ENCODE measurements at regions not wholly inside any gene's neighbourhood (a gene's known extent, or its start where the extent isn't known, plus 50 kb on each side); places are given as distances from the start of the nearest gene placed in this dataset.

DNA sequence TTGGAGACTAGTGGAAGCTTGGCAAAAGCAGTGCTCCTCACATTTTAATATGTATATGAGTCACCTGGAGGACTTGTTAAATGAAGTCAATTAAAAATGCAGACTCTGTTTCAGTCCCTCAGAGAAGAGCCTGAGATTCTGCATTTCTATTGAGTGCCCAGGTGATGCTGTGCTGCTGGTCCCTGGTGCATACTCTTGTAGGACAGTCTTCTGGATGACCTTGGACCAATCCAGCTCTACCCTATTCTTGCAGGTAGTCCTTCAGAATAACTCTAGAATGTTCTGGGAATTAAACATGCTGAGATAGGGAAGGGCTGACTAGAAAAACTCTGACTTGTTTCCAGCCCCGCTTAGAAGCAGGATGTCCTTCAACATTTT, 115.9 kb downstream of the CASP12 start:
- in situ Hi-C loops (cut with HindIII; ENCODE audit: low sequenced_read_pairs) = no loop called here
- no peak overlapping the region for H3K4me3 ChIP-seq (ENCODE audit: low read depth, low read length)
- TF ChIP-seq, protein P1, sequence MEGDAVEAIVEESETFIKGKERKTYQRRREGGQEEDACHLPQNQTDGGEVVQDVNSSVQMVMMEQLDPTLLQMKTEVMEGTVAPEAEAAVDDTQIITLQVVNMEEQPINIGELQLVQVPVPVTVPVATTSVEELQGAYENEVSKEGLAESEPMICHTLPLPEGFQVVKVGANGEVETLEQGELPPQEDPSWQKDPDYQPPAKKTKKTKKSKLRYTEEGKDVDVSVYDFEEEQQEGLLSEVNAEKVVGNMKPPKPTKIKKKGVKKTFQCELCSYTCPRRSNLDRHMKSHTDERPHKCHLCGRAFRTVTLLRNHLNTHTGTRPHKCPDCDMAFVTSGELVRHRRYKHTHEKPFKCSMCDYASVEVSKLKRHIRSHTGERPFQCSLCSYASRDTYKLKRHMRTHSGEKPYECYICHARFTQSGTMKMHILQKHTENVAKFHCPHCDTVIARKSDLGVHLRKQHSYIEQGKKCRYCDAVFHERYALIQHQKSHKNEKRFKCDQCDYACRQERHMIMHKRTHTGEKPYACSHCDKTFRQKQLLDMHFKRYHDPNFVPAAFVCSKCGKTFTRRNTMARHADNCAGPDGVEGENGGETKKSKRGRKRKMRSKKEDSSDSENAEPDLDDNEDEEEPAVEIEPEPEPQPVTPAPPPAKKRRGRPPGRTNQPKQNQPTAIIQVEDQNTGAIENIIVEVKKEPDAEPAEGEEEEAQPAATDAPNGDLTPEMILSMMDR (IDR thresholded peaks at IDR 0.05; ENCODE audit: low read depth, low read length, missing control alignments) = no peak
- DNase-seq (ENCODE audit: low read depth) = no peak

DNA sequence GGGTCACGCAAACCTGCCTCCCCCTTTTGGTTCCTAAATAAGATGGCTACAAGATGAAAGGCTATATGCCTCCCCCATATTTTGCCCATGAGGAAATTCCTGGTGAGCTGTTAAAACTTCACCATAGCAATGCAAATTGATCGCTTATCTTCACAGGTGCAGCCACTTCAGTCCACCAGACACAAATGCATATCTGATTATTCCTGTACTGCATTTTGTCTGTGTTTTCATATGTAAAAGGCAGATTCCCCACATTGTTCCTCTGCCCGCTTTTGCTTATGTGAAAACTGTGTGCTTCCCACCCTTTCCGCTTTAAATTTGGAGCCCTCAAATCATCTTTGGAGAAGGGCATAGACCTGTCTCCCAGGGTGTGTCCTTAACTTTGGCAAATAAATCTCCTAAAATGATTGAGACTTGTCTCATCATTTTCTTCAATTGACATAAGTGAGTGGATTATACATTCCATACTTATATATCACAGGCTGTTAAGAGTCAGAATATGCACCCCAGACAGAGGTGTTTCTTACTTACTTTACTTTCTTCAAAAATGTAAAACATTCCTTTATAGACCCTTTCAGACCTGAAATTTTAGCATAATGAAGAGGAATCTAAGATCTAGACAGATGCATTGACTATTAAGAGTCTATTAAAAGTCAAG, 116.4 kb downstream of the CASP12 start:
- no peak for DNase-seq (ENCODE audit: low read depth)
- in situ Hi-C loops (cut with HindIII; ENCODE audit: low sequenced_read_pairs) = no loop called here
- no peak overlapping the region for H3K4me3 ChIP-seq (ENCODE audit: low read depth, low read length)
- TF ChIP-seq, protein P1 (IDR thresholded peaks at IDR 0.05; ENCODE audit: low read depth, low read length, missing control alignments) = no peak

DNA sequence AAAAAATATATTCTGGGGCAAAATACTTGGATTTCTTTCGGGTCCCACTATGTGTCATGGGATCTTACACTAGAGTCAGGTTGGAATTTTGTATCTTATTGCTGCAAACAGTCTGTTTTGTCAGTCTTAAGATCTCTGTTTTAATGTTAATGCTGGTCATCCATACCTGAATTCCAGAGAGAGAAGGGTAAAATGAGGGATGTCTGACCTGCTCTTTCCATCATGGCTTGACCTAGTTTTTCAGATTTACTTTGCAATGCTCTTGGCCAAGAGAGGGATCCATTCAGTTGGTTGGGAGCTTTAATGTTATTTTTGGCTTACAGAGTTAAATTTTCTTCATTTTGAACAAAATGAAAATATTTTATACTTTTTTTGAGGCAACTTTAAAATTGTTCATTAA, 117.2 kb downstream of the CASP12 start:
- in situ Hi-C loops (cut with HindIII; ENCODE audit: low sequenced_read_pairs) = no loop called here
- DNase-seq (ENCODE audit: low read depth) = no peak
- no peak overlapping the region for H3K4me3 ChIP-seq (ENCODE audit: low read depth, low read length)
- TF ChIP-seq, protein P1 (IDR thresholded peaks at IDR 0.05; ENCODE audit: low read depth, low read length, missing control alignments) = no peak

DNA sequence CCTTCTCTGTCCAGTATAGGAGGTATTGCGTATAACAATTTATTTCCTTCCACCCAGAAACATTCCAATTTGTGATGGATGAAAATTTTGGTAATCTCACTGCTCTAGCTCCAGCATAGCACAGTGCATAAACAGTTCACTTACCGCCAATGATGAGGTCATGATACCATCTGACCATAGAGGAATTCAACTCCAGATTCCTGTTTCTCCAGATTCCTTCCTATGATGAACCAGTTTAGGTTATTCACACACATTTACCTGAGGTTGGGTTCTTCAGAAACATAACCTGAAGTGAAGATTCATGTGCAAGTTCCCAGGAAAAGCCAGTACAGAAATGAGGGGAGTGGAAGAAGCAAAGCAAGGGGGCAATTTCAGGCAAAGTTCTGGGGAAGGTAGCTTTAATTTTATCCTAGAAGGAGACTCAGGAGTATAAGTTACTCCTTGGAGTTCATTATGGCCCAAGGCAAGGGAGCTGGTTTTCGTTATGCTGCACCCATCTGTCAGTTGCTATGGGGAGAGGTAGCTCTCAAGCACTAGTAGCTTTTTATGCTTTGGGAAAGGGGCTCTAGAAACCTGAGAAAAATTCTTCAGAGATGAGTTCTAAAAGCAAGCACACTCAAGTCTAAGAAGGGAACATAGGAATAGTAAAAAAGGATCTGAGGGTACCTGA, 121.6 kb downstream of the CASP12 start:
- in situ Hi-C loops (cut with HindIII; ENCODE audit: low sequenced_read_pairs) = no loop called here

DNA sequence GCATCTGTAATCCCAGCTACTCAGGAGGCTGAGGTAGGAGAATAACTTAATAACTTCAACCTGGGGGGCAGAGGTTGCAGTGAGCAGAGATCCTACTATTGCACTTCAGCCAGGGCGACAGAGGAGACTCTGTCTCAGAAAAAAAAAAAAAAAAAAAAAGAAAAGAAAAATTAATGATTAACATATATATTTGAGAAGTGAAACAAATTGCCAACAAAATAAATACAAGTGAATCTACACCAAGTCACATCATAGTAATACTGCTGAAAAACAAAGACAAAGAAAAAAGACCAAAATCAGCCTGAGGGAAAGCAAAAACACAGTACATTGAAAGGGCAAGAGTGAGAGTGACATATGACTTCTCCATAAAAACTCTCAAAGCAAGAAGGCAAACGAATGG, 123.7 kb downstream of the CASP12 start:
- in situ Hi-C loops (cut with HindIII; ENCODE audit: low sequenced_read_pairs) = no loop called here
- H3K4me3 ChIP-seq (ENCODE audit: low read depth, low read length) = no peak overlapping the region

More for the DNA sequence above, 121.6 kb downstream of the CASP12 start:
- no peak for DNase-seq (ENCODE audit: low read depth)
- no peak overlapping the region for H3K4me3 ChIP-seq (ENCODE audit: low read depth, low read length)
- TF ChIP-seq, protein P1 (IDR thresholded peaks at IDR 0.05; ENCODE audit: low read depth, low read length, missing control alignments) = no peak

DNA sequence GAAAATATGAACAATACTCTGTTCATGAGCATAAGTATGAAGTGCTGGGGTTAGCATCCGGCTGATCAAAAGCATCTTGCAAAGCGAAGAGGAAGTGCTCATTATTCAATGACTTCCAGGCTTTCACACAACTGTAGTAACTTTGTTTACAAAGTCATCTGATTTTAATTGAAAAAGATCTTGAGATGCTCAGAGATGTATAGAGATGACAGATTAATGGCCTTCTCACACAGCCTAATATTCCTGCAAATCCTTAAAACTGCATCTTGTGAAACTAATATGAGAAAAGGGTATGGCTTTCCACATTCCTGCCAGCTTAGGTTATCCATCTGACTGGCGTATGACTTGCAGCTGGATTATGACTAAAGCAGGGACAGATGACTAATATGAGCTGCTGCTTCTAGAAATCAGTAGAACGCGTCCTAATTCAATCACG, 125.4 kb downstream of the CASP12 start:
- peak; percentile 27 for DNase-seq (ENCODE audit: low read depth)
- TF ChIP-seq, protein P1 (IDR thresholded peaks at IDR 0.05; ENCODE audit: low read depth, low read length, missing control alignments) = no peak
- in situ Hi-C loops (cut with HindIII; ENCODE audit: low sequenced_read_pairs) = no loop called here
- no peak overlapping the region for H3K4me3 ChIP-seq (ENCODE audit: low read depth, low read length)

More for the DNA sequence above, 123.7 kb downstream of the CASP12 start:
- no peak for DNase-seq (ENCODE audit: low read depth)
- TF ChIP-seq, protein P1 (IDR thresholded peaks at IDR 0.05; ENCODE audit: low read depth, low read length, missing control alignments) = no peak
